ENCODE measurements at regions not wholly inside any gene's neighbourhood (a gene's known extent, or its start where the extent isn't known, plus 50 kb on each side); places are given as distances from the start of the nearest gene placed in this dataset.

DNA sequence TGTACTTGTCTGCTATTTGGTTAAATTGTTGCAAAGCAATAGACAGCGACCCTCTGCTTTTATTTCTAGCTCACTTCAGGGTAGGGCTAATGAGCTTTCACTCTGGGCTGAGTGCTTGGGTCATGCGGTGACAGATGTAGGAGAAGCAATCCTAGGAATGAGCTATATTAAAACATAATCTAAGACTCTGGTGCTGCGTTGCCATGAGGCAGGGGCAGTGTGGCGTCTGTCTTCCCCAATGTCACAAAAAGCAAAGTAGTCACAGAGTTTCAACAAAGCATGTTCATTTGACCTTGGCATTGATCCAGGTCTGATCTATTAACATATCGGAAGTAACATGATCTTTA, 55.5 kb upstream of the GRAMD1B start:
- no peak for TF ChIP-seq GATA3 (IDR thresholded peaks at IDR 0.05; ENCODE audit: low read depth, low read length)
- TF ChIP-seq GATA2 (IDR thresholded peaks at IDR 0.05; ENCODE audit: low read depth, low read length) = no peak
